Hepatocyte (in vitro differentiated cells): ENCODE measurements at regions not wholly inside any gene's neighbourhood (a gene's known extent, or its start where the extent isn't known, plus 50 kb on each side); places are given as distances from the start of the nearest gene placed in this dataset.

Experiments
- DNase-seq: peaks from one replicate; pipeline ENCODE4 v3.0.0-alpha.2; 2016; ENCODE audit warnings: low spot score
- H2AFZ ChIP-seq: fragments of 200-600 bp; sonication (generic); 2 replicates; pipeline ENCODE4 v1.6.0; 2016; ENCODE audit warnings: antibody characterized with exemption, mild to moderate bottlenecking
- H3K27ac ChIP-seq: fragments of 200-600 bp; sonication (generic); 2 replicates; pipeline ENCODE4 v1.5.1; 2016; ENCODE audit warnings: mild to moderate bottlenecking
- H3K27me3 ChIP-seq: fragments of 200-600 bp; sonication (generic); 2 replicates; pipeline ENCODE4 v1.6.1; 2016
- H3K36me3 ChIP-seq: fragments of 200-600 bp; sonication (generic); replicated peaks from 2 replicates; pipeline ENCODE4 v1.5.1; 2016; ENCODE audit warnings: low read depth; ENCODE audit not compliant: insufficient read depth
- H3K4me1 ChIP-seq: fragments of 200-600 bp; sonication (generic); 2 replicates; pipeline ENCODE4 v1.5.1; 2016; ENCODE audit warnings: mild to moderate bottlenecking, moderate library complexity; ENCODE audit not compliant: insufficient read depth
- H3K4me2 ChIP-seq: fragments of 200-600 bp; sonication (generic); 2 replicates; pipeline ENCODE4 v1.6.0; 2016
- H3K4me3 ChIP-seq: fragments of 200-600 bp; sonication (generic); 2 replicates; pipeline ENCODE4 v1.5.1; 2016; ENCODE audit warnings: mild to moderate bottlenecking
- H3K79me2 ChIP-seq: fragments of 200-600 bp; sonication (generic); 2 replicates; pipeline ENCODE4 v1.6.0; 2017; ENCODE audit warnings: mild to moderate bottlenecking
- H3K9me2 ChIP-seq: fragments of 200-600 bp; sonication (generic); replicated peaks from 2 replicates; pipeline ENCODE4 v1.6.0; 2017; ENCODE audit warnings: mild to moderate bottlenecking; ENCODE audit not compliant: insufficient read depth
- H3K9me3 ChIP-seq: fragments of 200-600 bp; sonication (generic); 2 replicates; pipeline ENCODE4 v1.5.1; 2016; ENCODE audit warnings: low read depth, mild to moderate bottlenecking
- H4K20me1 ChIP-seq: fragments of 200-600 bp; sonication (generic); 2 replicates; pipeline ENCODE4 v1.6.0; 2016; ENCODE audit warnings: mild to moderate bottlenecking; ENCODE audit not compliant: insufficient read depth, poor library complexity, severe bottlenecking
- EZH2 ChIP-seq: fragments of 200-600 bp; sonication (generic); IDR thresholded peaks from 2 replicates; pipeline ENCODE4 v1.6.1; 2016; ENCODE audit warnings: antibody characterized with exemption, mild to moderate bottlenecking, borderline replicate concordance
- EZH2phosphoT487 ChIP-seq: fragments of 200-600 bp; sonication (generic); IDR thresholded peaks from one replicate; pipeline ENCODE4 v1.6.1; 2018; ENCODE audit warnings: antibody characterized with exemption, mild to moderate bottlenecking, low read depth, moderate library complexity; ENCODE audit not compliant: unreplicated experiment, severe bottlenecking
- WGBS: methylation state at CpG from one replicate; pipeline ENCODE4 v1.1.6; 2016; ENCODE audit warnings: low lambda C conversion rate; ENCODE audit errors: missing lambda C conversion rate; 5-methylcytosine and 5-hydroxymethylcytosine counted together
- TF ChIP-seq, protein P1 (sequence below): fragments of 200-600 bp; sonication (generic); IDR thresholded peaks from 2 replicates; pipeline ENCODE4 v1.5.1; 2016; ENCODE audit warnings: antibody characterized with exemption, mild to moderate bottlenecking; ENCODE audit not compliant: poor library complexity

DNA sequence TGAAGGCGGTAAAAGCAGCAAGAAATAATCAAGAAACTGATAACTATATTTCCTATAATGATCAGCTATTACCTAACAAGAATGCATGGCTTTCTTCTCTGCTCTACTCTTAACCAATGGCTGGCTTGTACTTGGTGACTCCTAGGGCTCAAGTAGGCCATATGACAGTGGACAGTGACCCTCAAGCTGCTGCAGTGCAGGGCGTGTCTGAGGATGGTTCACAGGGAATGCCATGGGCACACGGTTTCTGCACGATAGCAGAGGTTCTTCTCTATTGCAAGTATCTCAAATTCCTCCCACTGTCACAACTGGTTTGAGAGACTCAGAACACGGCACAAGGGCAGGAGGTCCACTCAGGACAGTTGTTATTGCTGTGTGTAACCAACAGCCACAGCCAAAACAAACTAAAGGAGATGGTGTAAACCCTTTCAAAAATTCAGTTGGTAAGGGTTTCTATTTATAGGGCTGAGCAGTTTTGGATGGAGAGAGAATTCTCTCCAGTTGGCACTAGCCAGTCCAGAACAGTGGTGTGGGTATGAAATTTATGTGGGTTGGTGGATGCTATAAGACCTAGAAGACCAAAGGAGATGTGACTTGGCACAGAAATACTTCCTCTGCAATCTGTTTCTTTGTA lies 103.2 kb upstream of the ST8SIA2 start:
- Histone ChIP-seq H4K20me1 (no peaks in the 10 kb centered on the region), H3K4me3 (no peak overlapping the region), H3K9me2 (no peaks in the 10 kb centered on the region), H3K36me3 (no peaks in the 10 kb centered on the region), H3K9me3 (no peaks in the 10 kb centered on the region), H3K27me3 (peaks cover 26% of the 10 kb centered on the region), H3K4me2 (no peak overlapping the region), H2AFZ (no peak overlapping the region), H3K27ac (no peak overlapping the region), H3K79me2 (no peaks in the 10 kb centered on the region), H3K4me1 (no peaks in the 10 kb centered on the region)
- no peak for TF ChIP-seq EZH2
- TF ChIP-seq, protein P1, sequence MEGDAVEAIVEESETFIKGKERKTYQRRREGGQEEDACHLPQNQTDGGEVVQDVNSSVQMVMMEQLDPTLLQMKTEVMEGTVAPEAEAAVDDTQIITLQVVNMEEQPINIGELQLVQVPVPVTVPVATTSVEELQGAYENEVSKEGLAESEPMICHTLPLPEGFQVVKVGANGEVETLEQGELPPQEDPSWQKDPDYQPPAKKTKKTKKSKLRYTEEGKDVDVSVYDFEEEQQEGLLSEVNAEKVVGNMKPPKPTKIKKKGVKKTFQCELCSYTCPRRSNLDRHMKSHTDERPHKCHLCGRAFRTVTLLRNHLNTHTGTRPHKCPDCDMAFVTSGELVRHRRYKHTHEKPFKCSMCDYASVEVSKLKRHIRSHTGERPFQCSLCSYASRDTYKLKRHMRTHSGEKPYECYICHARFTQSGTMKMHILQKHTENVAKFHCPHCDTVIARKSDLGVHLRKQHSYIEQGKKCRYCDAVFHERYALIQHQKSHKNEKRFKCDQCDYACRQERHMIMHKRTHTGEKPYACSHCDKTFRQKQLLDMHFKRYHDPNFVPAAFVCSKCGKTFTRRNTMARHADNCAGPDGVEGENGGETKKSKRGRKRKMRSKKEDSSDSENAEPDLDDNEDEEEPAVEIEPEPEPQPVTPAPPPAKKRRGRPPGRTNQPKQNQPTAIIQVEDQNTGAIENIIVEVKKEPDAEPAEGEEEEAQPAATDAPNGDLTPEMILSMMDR = no peak
- no peak for TF ChIP-seq EZH2phosphoT487
- DNase-seq = no peak
- WGBS = 89% methylated on average over 5 of the region's 5 CpGs

DNA sequence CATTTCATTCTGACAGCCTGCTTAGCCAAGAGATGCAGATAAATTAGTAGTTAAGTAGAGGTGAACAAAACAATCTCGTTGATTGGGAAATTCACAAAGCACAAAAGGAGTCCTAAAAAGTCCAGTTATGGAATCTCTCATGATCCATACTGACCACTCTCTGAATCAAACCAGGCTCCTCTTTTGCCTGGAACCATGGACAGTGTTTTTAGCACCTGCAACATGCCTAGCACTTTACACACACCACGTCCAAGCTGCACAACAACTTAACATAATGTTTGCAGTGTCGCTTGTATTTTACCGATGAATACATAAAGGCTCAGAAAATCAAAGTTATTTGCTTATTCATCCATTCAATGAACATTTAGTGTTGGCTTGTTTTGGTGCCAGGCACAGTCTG lies 101.8 kb upstream of the ST8SIA2 start:
- H3K79me2 ChIP-seq = no peaks in the 10 kb centered on the region
- H3K27ac ChIP-seq = no peak overlapping the region
- H4K20me1 ChIP-seq = no peaks in the 10 kb centered on the region
- H3K9me3 ChIP-seq = no peaks in the 10 kb centered on the region
- no peaks in the 10 kb centered on the region for H3K36me3 ChIP-seq
- H3K4me3 ChIP-seq = no peak overlapping the region
- H3K4me1 ChIP-seq = no peaks in the 10 kb centered on the region
- no peak overlapping the region for H3K4me2 ChIP-seq
- H3K27me3 ChIP-seq = peaks cover 26% of the 10 kb centered on the region
- DNase-seq = no peak
- H2AFZ ChIP-seq = no peak overlapping the region
- WGBS = 81% methylated on average over 4 of the region's 4 CpGs
- TF ChIP-seq EZH2 = no peak
- TF ChIP-seq, protein P1 = no peak
- no peak for TF ChIP-seq EZH2phosphoT487
- no peaks in the 10 kb centered on the region for H3K9me2 ChIP-seq

DNA sequence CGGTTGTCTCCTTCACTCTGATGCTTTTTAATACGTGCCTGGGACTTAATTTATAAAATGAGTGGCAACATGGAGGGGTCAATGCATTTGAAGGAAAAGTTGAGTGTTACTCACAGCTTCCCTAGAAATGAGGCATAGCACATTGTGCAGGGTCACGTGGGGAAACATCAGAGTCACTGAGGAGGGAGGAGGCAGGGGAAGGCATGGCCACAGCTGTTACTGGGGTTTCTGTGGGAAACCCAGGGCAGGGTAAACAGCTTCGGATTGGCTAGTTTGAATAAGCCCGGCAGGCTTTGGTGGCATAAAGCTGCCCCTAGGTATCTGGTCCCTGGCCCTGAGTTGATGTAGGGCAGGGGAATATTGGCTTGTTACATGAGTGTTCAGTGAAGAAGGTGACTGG lies 98.9 kb upstream of the ST8SIA2 start:
- no peak overlapping the region for H3K4me3 ChIP-seq
- WGBS = 74% methylated on average over 5 of the region's 5 CpGs
- H3K79me2 ChIP-seq = no peaks in the 10 kb centered on the region
- H3K9me2 ChIP-seq = no peaks in the 10 kb centered on the region
- no peak overlapping the region for H3K27ac ChIP-seq
- no peaks in the 10 kb centered on the region for H3K36me3 ChIP-seq
- no peaks in the 10 kb centered on the region for H3K4me1 ChIP-seq
- no peak overlapping the region for H3K4me2 ChIP-seq
- H2AFZ ChIP-seq = no peak overlapping the region
- H3K27me3 ChIP-seq = peaks cover 26% of the 10 kb centered on the region
- H3K9me3 ChIP-seq = no peaks in the 10 kb centered on the region
- no peaks in the 10 kb centered on the region for H4K20me1 ChIP-seq
- no peak for TF ChIP-seq EZH2phosphoT487
- no peak for TF ChIP-seq EZH2
- TF ChIP-seq, protein P1 = no peak
- no peak for DNase-seq
